HCT116 (cell line): ENCODE measurements at regions not wholly inside any gene's neighbourhood (a gene's known extent, or its start where the extent isn't known, plus 50 kb on each side); places are given as distances from the start of the nearest gene placed in this dataset.

Experiments
- ATAC-seq: fragments of 200-7000 bp; cut with Tn5 transposase; 2 replicates; pipeline ENCODE4 v1.9.1; 2020; ENCODE audit warnings: mild to moderate bottlenecking, moderate library complexity
- BruUV-seq: library from RNA; stranded (reverse); fragments of 400-500 nt; replicated peaks from 2 replicates; lab custom pipeline; 2021; lab: Mats Ljungman, UMichigan
- CTCF ChIA-PET: fragments of 300-600 bp; sonication (Branson Sonifier 250); formaldehyde crosslinking; loops from one replicate; lab custom pipeline; 2021; ENCODE audit warnings: antibody characterized with exemption; lab: Charles Lee
- POLR2A ChIA-PET: fragments of 300-600, 350-600 bp; sonication (Branson Sonifier 250); formaldehyde crosslinking; loops from one replicate; lab custom pipeline; 2021; ENCODE audit warnings: antibody characterized with exemption; lab: Charles Lee
- RAD21 ChIA-PET, 2 experiments: fragments of 300-600 bp; sonication (Branson Sonifier 250); formaldehyde crosslinking; loops; one replicate each; lab custom pipeline; 2023; ENCODE audit warnings: low total read pairs in 2 of 2; ENCODE audit not compliant: uncharacterized antibody in 2 of 2, unreplicated experiment in 2 of 2, low non-redundant PET in 1 of 2; lab: Charles Lee
- DNase-seq: peaks from one replicate; pipeline ENCODE4 v3.0.0-alpha.2; 2010; ENCODE audit warnings: low read depth, low spot score
- H2AFZ ChIP-seq: fragments of 200-600 bp; shearing (Covaris generic), sonication (generic); 2 replicates; pipeline ENCODE4 v1.6.1; 2017; ENCODE audit warnings: low read depth, mixed run types, mixed read lengths, antibody characterized with exemption, low read length; ENCODE audit not compliant: poor library complexity, severe bottlenecking
- H3K27ac ChIP-seq: 2 replicates; pipeline ENCODE4 v1.5.1; 2012; ENCODE audit warnings: low read depth, low read length
- H3K27me3 ChIP-seq: fragments of 200-600 bp; sonication (generic); 2 replicates; pipeline ENCODE4 v1.6.1; 2016; ENCODE audit warnings: mixed run types, low read length, mixed read lengths; ENCODE audit not compliant: insufficient read depth
- H3K36me3 ChIP-seq, 2 experiments: fragments of 200-500 bp in 1 of 2; fragments of 200-600 bp in 1 of 2; sonication (Bioruptor generic) in 1 of 2; sonication (generic) in 1 of 2; 2 replicates each; pipeline versions ENCODE4 v1.5.1 to v1.6.1; 2014 to 2016; ENCODE audit warnings: low read length in 2 of 2, inconsistent platforms in 1 of 2, mixed read lengths in 1 of 2, mixed run types in 1 of 2; ENCODE audit not compliant: insufficient read depth in 2 of 2, control insufficient read depth in 1 of 2
- H3K4me1 ChIP-seq, 2 experiments: fragments of 200-600 bp in 1 of 2; sonication (generic) in 1 of 2; 2 replicates each; pipeline versions ENCODE4 v1.5.1 to v1.6.1; 2012 to 2017; ENCODE audit warnings: low read length in 2 of 2, inconsistent platforms in 1 of 2, mild to moderate bottlenecking in 1 of 2, mixed read lengths in 1 of 2, mixed run types in 1 of 2, moderate library complexity in 1 of 2; ENCODE audit not compliant: insufficient read depth in 2 of 2, control insufficient read depth in 1 of 2
- H3K4me2 ChIP-seq: fragments of 200-600 bp; sonication (generic); 2 replicates; pipeline ENCODE4 v1.6.1; 2017; ENCODE audit warnings: mixed run types, low read length, mixed read lengths
- H3K4me3 ChIP-seq, 2 experiments: fragments of 200-600 bp in 1 of 2; sonication (generic) in 1 of 2; replicated peaks in 1 of 2; 2 replicates each; pipeline ENCODE4 v1.5.1; 2011 to 2016; ENCODE audit warnings: low read length in 2 of 2, control low read depth in 1 of 2, low read depth in 1 of 2, mild to moderate bottlenecking in 1 of 2, mixed read lengths in 1 of 2, mixed run types in 1 of 2
- H3K79me2 ChIP-seq: fragments of 200-600 bp; sonication (generic); 2 replicates; pipeline ENCODE4 v1.6.1; 2017; ENCODE audit warnings: mild to moderate bottlenecking, mixed run types, low read length, moderate library complexity, mixed read lengths; ENCODE audit not compliant: insufficient read depth
- H3K9ac ChIP-seq: fragments of 200-600 bp; sonication (generic); 2 replicates; pipeline ENCODE4 v1.6.1; 2016; ENCODE audit warnings: low read length, mixed read lengths
- H3K9me2 ChIP-seq: fragments of 200-600 bp; sonication (generic), shearing (Covaris generic); 2 replicates; pipeline ENCODE4 v1.6.1; 2017; ENCODE audit warnings: mixed run types, mild to moderate bottlenecking, moderate library complexity; ENCODE audit not compliant: insufficient read depth
- H3K9me3 ChIP-seq, 2 experiments: fragments of 200-500 bp in 1 of 2; fragments of 200-600 bp in 1 of 2; sonication (Bioruptor generic) in 1 of 2; sonication (generic) in 1 of 2; 2 replicates each; pipeline ENCODE4 v1.6.1; 2014 to 2017; ENCODE audit warnings: low read length in 2 of 2, mixed read lengths in 2 of 2, inconsistent platforms in 1 of 2, low read depth in 1 of 2, mild to moderate bottlenecking in 1 of 2, mixed run types in 1 of 2, moderate library complexity in 1 of 2; ENCODE audit not compliant: control insufficient read depth in 1 of 2, insufficient read depth in 1 of 2
- H4K20me1 ChIP-seq: fragments of 200-600 bp; sonication (generic), shearing (Covaris generic); 2 replicates; pipeline ENCODE4 v1.6.1; 2017; ENCODE audit warnings: mixed run types, mild to moderate bottlenecking, moderate library complexity; ENCODE audit not compliant: insufficient read depth
- CEBPB ChIP-seq: IDR thresholded peaks from 2 replicates; pipeline ENCODE4 v1.6.1; 2012; ENCODE audit warnings: low read depth
- EZH2phosphoT487 ChIP-seq: fragments of 200-600 bp; IDR thresholded peaks from 2 replicates; pipeline ENCODE4 v1.6.1; 2018; ENCODE audit warnings: antibody characterized with exemption, borderline replicate concordance
- RAD21 ChIP-seq: IDR thresholded peaks from 2 replicates; pipeline ENCODE4 v1.6.1; 2012; ENCODE audit warnings: low read depth, mild to moderate bottlenecking
- SRF ChIP-seq: IDR thresholded peaks from 2 replicates; pipeline ENCODE4 v1.6.1; 2012; ENCODE audit warnings: low read depth
- ZFX ChIP-seq: fragments of 450-650 bp; IDR thresholded peaks from 2 replicates; pipeline ENCODE4 v1.6.1; 2017
- ZNF274 ChIP-seq: fragments of 200-500 bp; sonication (Bioruptor generic); IDR thresholded peaks from 2 replicates; pipeline ENCODE4 v1.6.1; 2014; ENCODE audit warnings: mild to moderate bottlenecking, low read depth, low read length, inconsistent platforms
- intact Hi-C: fragments of 100-400 bp; cut with micrococcal nuclease; formaldehyde crosslinking; loops from 2 replicates; pipeline ENCODE4 v1.10.0; 2022
- TF ChIP-seq, protein P1 (sequence below), 3 experiments: fragments of 200-600 bp in 1 of 3; sonication (generic) in 1 of 3; IDR thresholded peaks in 2 of 3; conservative IDR thresholded peaks in 1 of 3; 2 replicates each; pipeline ENCODE4 v1.5.1; 2012 to 2017; ENCODE audit warnings: low read depth in 2 of 3, low read length in 2 of 3, antibody characterized with exemption in 1 of 3, borderline replicate concordance in 1 of 3, control low read depth in 1 of 3, mild to moderate bottlenecking in 1 of 3, mixed read lengths in 1 of 3, mixed run types in 1 of 3, moderate library complexity in 1 of 3; ENCODE audit not compliant: insufficient read depth in 1 of 3
- TF ChIP-seq, protein P2 (sequence below): IDR thresholded peaks from 2 replicates; pipeline ENCODE4 v1.6.1; 2012
- TF ChIP-seq, protein P3 (sequence below): IDR thresholded peaks from 2 replicates; pipeline ENCODE4 v1.6.1; 2012

DNA sequence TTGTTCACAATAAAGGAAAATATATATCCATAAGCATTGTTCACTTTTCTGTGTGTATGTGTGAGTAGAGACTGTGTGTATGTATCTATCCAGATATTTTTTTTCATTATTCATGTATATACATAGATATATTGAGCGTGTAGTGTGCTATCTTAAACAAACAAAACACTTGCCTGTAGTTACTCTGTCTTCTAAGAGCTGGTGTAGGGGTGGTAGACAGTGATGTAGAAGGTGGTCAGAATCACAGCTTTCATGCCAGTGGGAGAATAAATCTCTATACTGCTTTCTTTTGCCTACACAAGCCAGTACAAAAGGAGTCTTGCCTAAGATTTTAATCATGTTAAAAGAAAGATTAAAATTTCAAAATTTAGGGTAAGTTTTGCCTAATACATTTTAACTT is 122.0 kb downstream of the UCHL5 start:
- DNase-seq (no peak), ATAC-seq (no peak)
- no TSS peak for BruUV-seq
- H3K9me3 ChIP-seq, result no peaks in the 10 kb centered on the region
- no peak overlapping the region for H3K27ac ChIP-seq
- CTCF ChIA-PET, result no interaction called here
- H4K20me1 ChIP-seq, result no peaks in the 10 kb centered on the region
- no peaks in the 10 kb centered on the region for H3K4me1 ChIP-seq
- TF ChIP-seq RAD21 (no peak), SRF (no peak), ZFX (no peak), CEBPB (no peak), ZNF274 (no peak), EZH2phosphoT487 (no peak)
- TF ChIP-seq, protein P1, sequence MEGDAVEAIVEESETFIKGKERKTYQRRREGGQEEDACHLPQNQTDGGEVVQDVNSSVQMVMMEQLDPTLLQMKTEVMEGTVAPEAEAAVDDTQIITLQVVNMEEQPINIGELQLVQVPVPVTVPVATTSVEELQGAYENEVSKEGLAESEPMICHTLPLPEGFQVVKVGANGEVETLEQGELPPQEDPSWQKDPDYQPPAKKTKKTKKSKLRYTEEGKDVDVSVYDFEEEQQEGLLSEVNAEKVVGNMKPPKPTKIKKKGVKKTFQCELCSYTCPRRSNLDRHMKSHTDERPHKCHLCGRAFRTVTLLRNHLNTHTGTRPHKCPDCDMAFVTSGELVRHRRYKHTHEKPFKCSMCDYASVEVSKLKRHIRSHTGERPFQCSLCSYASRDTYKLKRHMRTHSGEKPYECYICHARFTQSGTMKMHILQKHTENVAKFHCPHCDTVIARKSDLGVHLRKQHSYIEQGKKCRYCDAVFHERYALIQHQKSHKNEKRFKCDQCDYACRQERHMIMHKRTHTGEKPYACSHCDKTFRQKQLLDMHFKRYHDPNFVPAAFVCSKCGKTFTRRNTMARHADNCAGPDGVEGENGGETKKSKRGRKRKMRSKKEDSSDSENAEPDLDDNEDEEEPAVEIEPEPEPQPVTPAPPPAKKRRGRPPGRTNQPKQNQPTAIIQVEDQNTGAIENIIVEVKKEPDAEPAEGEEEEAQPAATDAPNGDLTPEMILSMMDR (IDR thresholded peaks at IDR 0.05 in 2 of 3, conservative IDR thresholded peaks at IDR 0.05 in 1 of 3; ENCODE audit: borderline replicate concordance in 1 of 3, insufficient read depth in 1 of 3, low read depth in 2 of 3, low read length in 2 of 3), result no peak
- TF ChIP-seq, protein P2, sequence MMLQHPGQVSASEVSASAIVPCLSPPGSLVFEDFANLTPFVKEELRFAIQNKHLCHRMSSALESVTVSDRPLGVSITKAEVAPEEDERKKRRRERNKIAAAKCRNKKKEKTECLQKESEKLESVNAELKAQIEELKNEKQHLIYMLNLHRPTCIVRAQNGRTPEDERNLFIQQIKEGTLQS, result no peak
- TF ChIP-seq, protein P3, sequence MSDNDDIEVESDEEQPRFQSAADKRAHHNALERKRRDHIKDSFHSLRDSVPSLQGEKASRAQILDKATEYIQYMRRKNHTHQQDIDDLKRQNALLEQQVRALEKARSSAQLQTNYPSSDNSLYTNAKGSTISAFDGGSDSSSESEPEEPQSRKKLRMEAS, result no peak
- RAD21 ChIA-PET, result no interaction called here
- H3K4me2 ChIP-seq, result no peak overlapping the region
- intact Hi-C loops, result no loop called here
- POLR2A ChIA-PET, result interaction anchor here (1.0 kb wide), 1 partner anchor 11 kb away, joined by 3 read pairs; no protein-coding TSS in a partner anchor
- H2AFZ ChIP-seq, result no peak overlapping the region
- no peaks in the 10 kb centered on the region for H3K9me2 ChIP-seq
- no peaks in the 10 kb centered on the region for H3K27me3 ChIP-seq
- H3K4me3 ChIP-seq, result no peak overlapping the region
- no peaks in the 10 kb centered on the region for H3K79me2 ChIP-seq
- no peak overlapping the region for H3K9ac ChIP-seq
- no peaks in the 10 kb centered on the region for H3K36me3 ChIP-seq
